HepG2 (cell line): ENCODE measurements at regions not wholly inside any gene's neighbourhood (a gene's known extent, or its start where the extent isn't known, plus 50 kb on each side); places are given as distances from the start of the nearest gene placed in this dataset.

Experiments used
- ATAC-seq: fragments of 200-7000 bp; cut with Tn5 transposase; 3 replicates; pipeline ENCODE4 v1.9.1; 2020; ENCODE audit warnings: mild to moderate bottlenecking, moderate library complexity
- BruUV-seq: library from RNA; stranded (reverse); fragments of 400-500 nt; replicated peaks from 2 replicates; lab custom pipeline; 2021; lab: Mats Ljungman, UMichigan
- CTCF ChIA-PET: fragments of 300-600 bp; formaldehyde crosslinking; extraction: SDS; loops from one replicate; lab custom pipeline; 2021; ENCODE audit warnings: low total read pairs, inconsistent platforms, low intra/inter-chr PET ratio; lab: Yijun Ruan, JAX
- POLR2A ChIA-PET: fragments of 350-600 bp; sonication (Branson Sonifier 250); formaldehyde crosslinking; loops from one replicate; lab custom pipeline; 2020; ENCODE audit warnings: antibody characterized with exemption, inconsistent platforms; lab: Yijun Ruan, JAX
- DNase-seq: peaks from one replicate; pipeline ENCODE4 v3.0.0-alpha.2; 2015; ENCODE audit warnings: low spot score
- FAIRE-seq: peaks from 3 replicates; lab custom pipeline; 2011; peaks lifted over from hg19 to GRCh38; lab: Jason Lieb, UNC
- H2AFZ ChIP-seq: one replicate; pipeline ENCODE4 v1.6.1; 2011; ENCODE audit warnings: low read length, inconsistent platforms
- H3K27ac ChIP-seq: fragments of 300-600 bp; 3 replicates; pipeline ENCODE4 v1.8.0; 2011; ENCODE audit warnings: mixed run types, mild to moderate bottlenecking, mixed read lengths, low read length, inconsistent platforms; ENCODE audit not compliant: insufficient read depth; ENCODE audit errors: extremely low read length
- H3K27me3 ChIP-seq, 2 experiments: fragments of 200-600 bp in 1 of 2; 2 replicates in 1 of 2; 3 replicates in 1 of 2; pipeline versions ENCODE4 v1.6.0 to v1.8.0; 2011; ENCODE audit warnings: low read length in 2 of 2, mild to moderate bottlenecking in 2 of 2, moderate library complexity in 2 of 2, inconsistent platforms in 1 of 2; ENCODE audit not compliant: insufficient read depth in 2 of 2, control insufficient read depth in 1 of 2
- H3K36me3 ChIP-seq, 2 experiments: fragments of 200-600 bp in 1 of 2; replicated peaks in 1 of 2; 2 replicates in 1 of 2; 3 replicates in 1 of 2; pipeline versions ENCODE4 v1.5.1 to v1.8.0; 2011; ENCODE audit warnings: low read length in 2 of 2, inconsistent platforms in 1 of 2; ENCODE audit not compliant: insufficient read depth in 2 of 2, control insufficient read depth in 1 of 2
- H3K4me1 ChIP-seq: 2 replicates; pipeline ENCODE4 v1.5.1; 2012; ENCODE audit warnings: low read length, inconsistent platforms; ENCODE audit not compliant: insufficient read depth
- H3K4me2 ChIP-seq: 2 replicates; pipeline ENCODE4 v1.6.0; 2011; ENCODE audit warnings: low read depth, low read length, inconsistent platforms
- H3K4me3 ChIP-seq, 3 experiments: fragments of 200-600 bp in 1 of 3; sonication (generic), shearing (Covaris generic) in 1 of 3; replicated peaks in 1 of 3; 2 replicates each; pipeline ENCODE4 v1.5.1; 2011 to 2016; ENCODE audit warnings: low read length in 3 of 3, inconsistent platforms in 2 of 3, low read depth in 2 of 3, mild to moderate bottlenecking in 2 of 3, control low read depth in 1 of 3, mixed read lengths in 1 of 3; ENCODE audit not compliant: insufficient read depth in 1 of 3
- H3K79me2 ChIP-seq: one replicate; pipeline ENCODE4 v1.6.1; 2011; ENCODE audit warnings: low read length, inconsistent platforms; ENCODE audit not compliant: insufficient read depth
- H3K9ac ChIP-seq: 2 replicates; pipeline ENCODE4 v1.6.0; 2011; ENCODE audit warnings: mild to moderate bottlenecking, low read depth, low read length, inconsistent platforms; ENCODE audit not compliant: insufficient read depth
- H3K9me3 ChIP-seq: 2 replicates; pipeline ENCODE4 v1.5.1; 2012; ENCODE audit warnings: mild to moderate bottlenecking, low read length
- H4K20me1 ChIP-seq: 2 replicates; pipeline ENCODE4 v1.6.0; 2011; ENCODE audit warnings: inconsistent platforms, mild to moderate bottlenecking, low read length, moderate library complexity; ENCODE audit not compliant: insufficient read depth
- ARHGAP35 ChIP-seq: sonication (generic); formaldehyde crosslinking; IDR thresholded peaks from 2 replicates; pipeline ENCODE4 v1.9.0; 2022; ENCODE audit warnings: mild to moderate bottlenecking, inconsistent platforms, moderate library complexity, missing genetic modification reagents, borderline replicate concordance
- ARNT2 ChIP-seq: sonication (generic); formaldehyde crosslinking; IDR thresholded peaks from 2 replicates; pipeline ENCODE4 v1.8.0; 2022; ENCODE audit warnings: mild to moderate bottlenecking, low read depth, missing genetic modification reagents, moderate library complexity
- ELF4 ChIP-seq: sonication (generic); formaldehyde crosslinking; IDR thresholded peaks from 2 replicates; pipeline ENCODE4 v1.5.0; 2020; ENCODE audit warnings: missing genetic modification reagents, mild to moderate bottlenecking, moderate library complexity, borderline replicate concordance
- GPN1 ChIP-seq: sonication (generic); formaldehyde crosslinking; IDR thresholded peaks from 2 replicates; pipeline ENCODE4 v1.5.1; 2020; ENCODE audit warnings: missing genetic modification reagents, borderline replicate concordance
- GZF1 ChIP-seq: sonication (generic); formaldehyde crosslinking; IDR thresholded peaks from 2 replicates; pipeline ENCODE4 v1.5.1; 2020; ENCODE audit warnings: mild to moderate bottlenecking, missing genetic modification reagents
- MTF1 ChIP-seq: sonication (generic); formaldehyde crosslinking; IDR thresholded peaks from 2 replicates; pipeline ENCODE4 v1.5.0; 2020; ENCODE audit warnings: missing genetic modification reagents
- RFX5 ChIP-seq: IDR thresholded peaks from 2 replicates; pipeline ENCODE4 v1.6.1; 2011; ENCODE audit warnings: low read depth, low read length, improper control_type of control experiment
- RXRB ChIP-seq: IDR thresholded peaks from 2 replicates; pipeline ENCODE4 v1.6.1; 2016; ENCODE audit warnings: borderline replicate concordance, missing genetic modification reagents, missing compliant biosample characterization
- SPEN ChIP-seq: sonication (generic); formaldehyde crosslinking; IDR thresholded peaks from 2 replicates; pipeline ENCODE4 v1.5.1; 2020; ENCODE audit warnings: low read depth, mild to moderate bottlenecking, missing genetic modification reagents
- ZFP36 ChIP-seq: fragments of 150-350 bp; IDR thresholded peaks from 2 replicates; pipeline ENCODE4 v1.6.1; 2018; ENCODE audit warnings: borderline replicate concordance, low read length, low read depth; ENCODE audit not compliant: partially characterized antibody
- ZNF260 ChIP-seq: sonication (generic); formaldehyde crosslinking; IDR thresholded peaks from 2 replicates; pipeline ENCODE4 v1.4.0; 2020; ENCODE audit warnings: missing genetic modification reagents, low read depth, mild to moderate bottlenecking, borderline replicate concordance
- ZNF337 ChIP-seq: sonication (generic); formaldehyde crosslinking; IDR thresholded peaks from 2 replicates; pipeline ENCODE4 v1.5.1; 2020; ENCODE audit warnings: missing genetic modification reagents, low read depth, mild to moderate bottlenecking, borderline replicate concordance
- ZNF547 ChIP-seq: sonication (generic); formaldehyde crosslinking; IDR thresholded peaks from 2 replicates; pipeline ENCODE4 v1.5.1; 2020; ENCODE audit warnings: mild to moderate bottlenecking, missing genetic modification reagents
- ZNF619 ChIP-seq: sonication (generic); formaldehyde crosslinking; IDR thresholded peaks from 2 replicates; pipeline ENCODE4 v1.4.0; 2020; ENCODE audit warnings: mild to moderate bottlenecking, missing genetic modification reagents
- ZNF678 ChIP-seq: sonication (generic); formaldehyde crosslinking; IDR thresholded peaks from 2 replicates; pipeline ENCODE4 v1.4.0; 2020; ENCODE audit warnings: mild to moderate bottlenecking, missing genetic modification reagents
- ZNF746 ChIP-seq: sonication (generic); formaldehyde crosslinking; IDR thresholded peaks from 2 replicates; pipeline ENCODE4 v1.8.0; 2022; ENCODE audit warnings: mild to moderate bottlenecking, missing genetic modification reagents
- ZSCAN9 ChIP-seq: IDR thresholded peaks from 2 replicates; pipeline ENCODE4 v1.6.1; 2016; ENCODE audit warnings: borderline replicate concordance
- WGBS: methylation state at CpG from one replicate; pipeline ENCODE4 v1.1.6; 2017; ENCODE audit warnings: low lambda C conversion rate; 5-methylcytosine and 5-hydroxymethylcytosine counted together
- in situ Hi-C: cut with HindIII; loops from 2 replicates; pipeline ENCODE4 v1.10.0; 2017; ENCODE audit warnings: low pct_unique_long_range_greater_than_20kb; ENCODE audit not compliant: extremely low pct_ligation_motif_present
- intact Hi-C: fragments of 100-400 bp; cut with micrococcal nuclease; formaldehyde crosslinking; loops from one replicate; pipeline ENCODE4 v1.10.0; 2022; ENCODE audit not compliant: unreplicated experiment
- TF ChIP-seq, protein P1 (sequence below): sonication (generic); formaldehyde crosslinking; IDR thresholded peaks from 2 replicates; pipeline ENCODE4 v1.5.1; 2020; ENCODE audit warnings: mild to moderate bottlenecking, missing genetic modification reagents, moderate library complexity
- TF ChIP-seq, protein P2 (sequence below): IDR thresholded peaks from 2 replicates; pipeline ENCODE4 v1.6.1; 2012; ENCODE audit warnings: low read length, improper control_type of control experiment
- TF ChIP-seq, protein P3 (sequence below): sonication (generic); formaldehyde crosslinking; IDR thresholded peaks from 2 replicates; pipeline ENCODE4 v1.5.0; 2020; ENCODE audit warnings: mild to moderate bottlenecking, low read depth, missing genetic modification reagents, borderline replicate concordance

DNA sequence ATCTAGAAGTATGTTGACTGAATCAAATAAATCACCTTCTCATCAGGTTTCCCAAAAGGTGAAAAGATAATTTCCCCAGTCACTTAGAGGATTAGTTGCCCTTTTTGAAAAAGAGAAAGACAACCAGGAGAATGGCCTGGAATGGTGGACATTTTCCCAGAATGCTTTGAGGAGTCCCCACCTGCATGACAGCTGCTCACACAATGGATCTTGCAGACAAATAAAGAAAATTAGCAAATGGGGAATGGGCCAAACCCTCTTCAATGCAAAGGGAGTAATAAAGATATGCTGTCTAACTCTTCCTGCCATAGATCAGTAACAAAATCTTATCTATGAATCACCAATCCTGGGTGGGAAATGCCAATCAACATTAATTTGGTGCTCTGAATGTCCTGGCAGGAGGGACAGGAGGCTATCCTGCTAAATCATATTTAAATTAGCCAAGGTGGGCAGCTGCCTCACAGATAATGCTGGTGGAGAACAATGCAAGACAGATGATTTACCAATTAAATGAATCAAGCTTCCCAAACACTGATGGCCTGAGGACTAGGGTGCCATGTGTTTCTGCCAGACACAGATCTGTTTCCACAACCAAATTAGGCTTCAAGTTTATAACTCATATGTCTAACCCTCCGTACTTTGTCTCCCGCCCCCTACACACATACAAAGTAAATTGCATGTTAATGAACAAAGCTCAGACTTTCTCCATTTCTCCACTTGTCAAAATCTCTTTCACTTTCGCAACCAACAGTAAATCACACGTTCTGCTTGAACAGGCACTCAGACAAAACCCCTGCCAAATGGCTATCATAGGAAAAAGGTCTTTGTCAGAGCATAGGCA lies 488.0 kb upstream of the PLXNA2 start (continued):
- TF ChIP-seq, protein P1, sequence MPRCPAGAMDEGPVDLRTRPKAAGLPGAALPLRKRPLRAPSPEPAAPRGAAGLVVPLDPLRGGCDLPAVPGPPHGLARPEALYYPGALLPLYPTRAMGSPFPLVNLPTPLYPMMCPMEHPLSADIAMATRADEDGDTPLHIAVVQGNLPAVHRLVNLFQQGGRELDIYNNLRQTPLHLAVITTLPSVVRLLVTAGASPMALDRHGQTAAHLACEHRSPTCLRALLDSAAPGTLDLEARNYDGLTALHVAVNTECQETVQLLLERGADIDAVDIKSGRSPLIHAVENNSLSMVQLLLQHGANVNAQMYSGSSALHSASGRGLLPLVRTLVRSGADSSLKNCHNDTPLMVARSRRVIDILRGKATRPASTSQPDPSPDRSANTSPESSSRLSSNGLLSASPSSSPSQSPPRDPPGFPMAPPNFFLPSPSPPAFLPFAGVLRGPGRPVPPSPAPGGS (CRISPR knock-in tag), result no peak
- TF ChIP-seq ZSCAN9 (CRISPR knock-in tag), result no peak
- TF ChIP-seq ELF4 (CRISPR knock-in tag), result no peak
- TF ChIP-seq GPN1, result no peak
- no peak for TF ChIP-seq MTF1 (CRISPR knock-in tag)
- no peak for TF ChIP-seq ZNF678
- no peak for TF ChIP-seq ZNF619 (CRISPR knock-in tag)
- no peak for TF ChIP-seq RXRB

DNA sequence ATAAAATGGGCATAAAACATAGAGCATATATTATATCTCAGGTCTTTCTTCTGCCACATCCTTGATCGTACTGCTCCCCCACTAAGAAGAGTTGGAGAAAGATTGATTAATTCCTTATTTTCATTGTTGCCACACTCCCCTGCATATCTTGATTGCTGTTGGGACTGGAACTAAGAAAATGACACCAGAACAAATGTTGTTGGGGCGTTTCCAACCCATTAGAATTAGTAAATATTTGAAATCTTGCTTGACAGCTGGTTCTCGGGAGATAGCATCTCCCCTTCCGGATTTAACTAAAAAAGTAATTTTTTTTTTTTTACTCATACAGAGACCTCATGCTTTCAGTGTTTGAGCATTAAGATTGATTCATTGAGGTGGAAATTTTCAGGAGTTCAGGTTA lies 493.0 kb upstream of the PLXNA2 start:
- BruUV-seq, result no TSS peak
- peaks cover 16% of the 10 kb centered on the region; the same call in 1 of the 2 replicates for H3K9me3 ChIP-seq
- FAIRE-seq, result no peak
- no peaks in the 10 kb centered on the region for H4K20me1 ChIP-seq
- no peak overlapping the region for H2AFZ ChIP-seq
- H3K36me3 ChIP-seq, result no peaks in the 10 kb centered on the region
- DNase-seq, result no peak
- CTCF ChIA-PET, result no interaction called here
- H3K79me2 ChIP-seq, result no peaks in the 10 kb centered on the region
- H3K27me3 ChIP-seq, result no peaks in the 10 kb centered on the region
- POLR2A ChIA-PET, result no interaction called here
- no peak overlapping the region for H3K4me2 ChIP-seq
- intact Hi-C loops, result no loop called here
- H3K9ac ChIP-seq, result no peak overlapping the region
- no peak overlapping the region for H3K27ac ChIP-seq
- no peaks in the 10 kb centered on the region for H3K4me1 ChIP-seq
- H3K4me3 ChIP-seq, result no peak overlapping the region
- ATAC-seq, result no peak
- in situ Hi-C loops, result no loop called here
- WGBS, result 9% methylated on average over 4 of the region's 4 CpGs
- no peak for TF ChIP-seq ARHGAP35 (CRISPR knock-in tag)
- TF ChIP-seq ZNF337 (CRISPR knock-in tag), result no peak
- TF ChIP-seq, protein P2, sequence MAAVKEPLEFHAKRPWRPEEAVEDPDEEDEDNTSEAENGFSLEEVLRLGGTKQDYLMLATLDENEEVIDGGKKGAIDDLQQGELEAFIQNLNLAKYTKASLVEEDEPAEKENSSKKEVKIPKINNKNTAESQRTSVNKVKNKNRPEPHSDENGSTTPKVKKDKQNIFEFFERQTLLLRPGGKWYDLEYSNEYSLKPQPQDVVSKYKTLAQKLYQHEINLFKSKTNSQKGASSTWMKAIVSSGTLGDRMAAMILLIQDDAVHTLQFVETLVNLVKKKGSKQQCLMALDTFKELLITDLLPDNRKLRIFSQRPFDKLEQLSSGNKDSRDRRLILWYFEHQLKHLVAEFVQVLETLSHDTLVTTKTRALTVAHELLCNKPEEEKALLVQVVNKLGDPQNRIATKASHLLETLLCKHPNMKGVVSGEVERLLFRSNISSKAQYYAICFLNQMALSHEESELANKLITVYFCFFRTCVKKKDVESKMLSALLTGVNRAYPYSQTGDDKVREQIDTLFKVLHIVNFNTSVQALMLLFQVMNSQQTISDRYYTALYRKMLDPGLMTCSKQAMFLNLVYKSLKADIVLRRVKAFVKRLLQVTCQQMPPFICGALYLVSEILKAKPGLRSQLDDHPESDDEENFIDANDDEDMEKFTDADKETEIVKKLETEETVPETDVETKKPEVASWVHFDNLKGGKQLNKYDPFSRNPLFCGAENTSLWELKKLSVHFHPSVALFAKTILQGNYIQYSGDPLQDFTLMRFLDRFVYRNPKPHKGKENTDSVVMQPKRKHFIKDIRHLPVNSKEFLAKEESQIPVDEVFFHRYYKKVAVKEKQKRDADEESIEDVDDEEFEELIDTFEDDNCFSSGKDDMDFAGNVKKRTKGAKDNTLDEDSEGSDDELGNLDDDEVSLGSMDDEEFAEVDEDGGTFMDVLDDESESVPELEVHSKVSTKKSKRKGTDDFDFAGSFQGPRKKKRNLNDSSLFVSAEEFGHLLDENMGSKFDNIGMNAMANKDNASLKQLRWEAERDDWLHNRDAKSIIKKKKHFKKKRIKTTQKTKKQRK, result no peak
- no peak for TF ChIP-seq GZF1 (CRISPR knock-in tag)
- no peak for TF ChIP-seq ARNT2 (CRISPR knock-in tag)
- TF ChIP-seq ZFP36, result no peak
- no peak for TF ChIP-seq SPEN
- no peak for TF ChIP-seq ZNF260 (CRISPR knock-in tag)
- TF ChIP-seq RFX5, result no peak
- TF ChIP-seq, protein P3, sequence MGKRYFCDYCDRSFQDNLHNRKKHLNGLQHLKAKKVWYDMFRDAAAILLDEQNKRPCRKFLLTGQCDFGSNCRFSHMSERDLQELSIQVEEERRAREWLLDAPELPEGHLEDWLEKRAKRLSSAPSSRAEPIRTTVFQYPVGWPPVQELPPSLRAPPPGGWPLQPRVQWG (CRISPR knock-in tag), result no peak
- TF ChIP-seq ZNF547 (CRISPR knock-in tag), result no peak
- TF ChIP-seq ZNF746, result no peak
